Lung (tissue), 11 donors: ENCODE measurements at regions not wholly inside any gene's neighbourhood (a gene's known extent, or its start where the extent isn't known, plus 50 kb on each side); places are given as distances from the start of the nearest gene placed in this dataset.

ENCODE experiments used
- ATAC-seq: fragments of 200-7000 bp; cut with Tn5 transposase; one replicate; pipeline ENCODE4 v1.9.1; 2020; ENCODE audit warnings: moderate number of reproducible peaks; ENCODE audit not compliant: insufficient read depth, low FRiP score
- DNase-seq, 3 donors: peaks; one replicate each; pipeline ENCODE4 v3.0.0-alpha.2; 2013 to 2017
- H3K27ac ChIP-seq, 2 donors: one replicate each; pipeline ENCODE4 v1.5.1; 2013; ENCODE audit warnings: mild to moderate bottlenecking in 2 of 2, moderate library complexity in 2 of 2, control low read depth in 1 of 2, inconsistent platforms in 1 of 2, low read depth in 1 of 2, low read length in 1 of 2
- H3K27me3 ChIP-seq, 3 donors: one replicate each; pipeline ENCODE4 v1.5.1; 2013; ENCODE audit warnings: low read length in 2 of 3; ENCODE audit not compliant: control insufficient read depth in 3 of 3, insufficient read depth in 3 of 3
- H3K36me3 ChIP-seq, 4 donors: one replicate each; pipeline ENCODE4 v1.5.1; 2013; ENCODE audit warnings: low read length in 4 of 4, mild to moderate bottlenecking in 1 of 4, moderate library complexity in 1 of 4; ENCODE audit not compliant: control insufficient read depth in 4 of 4, insufficient read depth in 4 of 4
- H3K4me1 ChIP-seq, 5 donors: one replicate each; pipeline ENCODE4 v1.5.1; 2013; ENCODE audit warnings: low read length in 5 of 5, mild to moderate bottlenecking in 2 of 5, moderate library complexity in 1 of 5; ENCODE audit not compliant: control insufficient read depth in 5 of 5, insufficient read depth in 5 of 5
- H3K4me3 ChIP-seq: one replicate; pipeline ENCODE4 v1.5.1; 2013; ENCODE audit warnings: mild to moderate bottlenecking, control low read depth, moderate library complexity
- H3K9ac ChIP-seq, 2 donors: one replicate each; pipeline ENCODE4 v1.5.1; 2013; ENCODE audit warnings: low read length in 2 of 2, control low read depth in 1 of 2; ENCODE audit not compliant: insufficient read depth in 1 of 2
- H3K9me3 ChIP-seq, 4 donors: one replicate each; pipeline ENCODE4 v1.5.1; 2013; ENCODE audit warnings: low read length in 3 of 4, mild to moderate bottlenecking in 1 of 4, moderate library complexity in 1 of 4; ENCODE audit not compliant: control insufficient read depth in 4 of 4, insufficient read depth in 3 of 4
- CTCF ChIP-seq: IDR thresholded peaks from 2 replicates; pipeline ENCODE4 v1.5.1; 2012; ENCODE audit warnings: mild to moderate bottlenecking; ENCODE audit errors: control extremely low read depth, extremely low read depth
- WGBS, 2 donors: extraction: QIAGEN DNeasy Blood & Tissue Kit; methylation state at CpG; one replicate each; pipeline ENCODE4 v1.1.7; 2013; 5-methylcytosine and 5-hydroxymethylcytosine counted together
- donor health status: control.
- donor health status: control.
- donor health status: Bipolar disorder and iron deficiency.
- donor health status: healthy.
- donor health status: DM: yes; HTN: yes; CAD: no.

GRCh38 chr10:43317422-43317821 is 50.6 kb upstream of the RASGEF1A start:
- H3K27me3 ChIP-seq: no peaks in the 10 kb centered on the region
- no peak overlapping the region for H3K27ac ChIP-seq
- H3K4me3 ChIP-seq: no peak overlapping the region
- H3K9me3 ChIP-seq: no peaks in the 10 kb centered on the region
- DNase-seq: no peak
- H3K4me1 ChIP-seq: no peaks in the 10 kb centered on the region
- 88 to 91% methylated on average over 9 of the region's 9 CpGs for WGBS, 2 donors
- H3K36me3 ChIP-seq: no peaks in the 10 kb centered on the region
- no peak for TF ChIP-seq CTCF
- H3K9ac ChIP-seq: no peak overlapping the region
- ATAC-seq: no peak

GRCh38 chr10:43316988-43317387 is 50.1 kb upstream of the RASGEF1A start:
- no peak overlapping the region for H3K9ac ChIP-seq
- no peak overlapping the region for H3K4me3 ChIP-seq
- no peak for TF ChIP-seq CTCF
- H3K36me3 ChIP-seq: no peaks in the 10 kb centered on the region
- no peaks in the 10 kb centered on the region for H3K27me3 ChIP-seq
- no peaks in the 10 kb centered on the region for H3K4me1 ChIP-seq
- no peak for DNase-seq
- ATAC-seq: no peak
- no peaks in the 10 kb centered on the region for H3K9me3 ChIP-seq
- no peak overlapping the region for H3K27ac ChIP-seq
- 66 to 73% methylated on average over 5 of the region's 5 CpGs for WGBS, 2 donors
